ENCODE measurements at regions not wholly inside any gene's neighbourhood (a gene's known extent, or its start where the extent isn't known, plus 50 kb on each side); places are given as distances from the start of the nearest gene placed in this dataset.
"Not testable (repeated sequence)": the region's sequence is repeated elsewhere in the genome, so short reads cannot be mapped to it uniquely, and the experiment has no call there.

- DNase-seq, result no peak
These were observed 336.3 kb downstream of the PPP1R3A start for GRCh38 chr7:113582471-113582870.

- DNase-seq, result not testable (repeated sequence)
These were observed 355.6 kb downstream of the PPP1R3A start for GRCh38 chr7:113563257-113563656.

GRCh38 chr7:113562801-113563200, 356.0 kb downstream of the PPP1R3A start:
- no peak for DNase-seq

- no peak for DNase-seq
These were observed 356.6 kb downstream of the PPP1R3A start for GRCh38 chr7:113562242-113562641.

- no peak for DNase-seq
These were observed 357.4 kb downstream of the PPP1R3A start for GRCh38 chr7:113561446-113561845.

- DNase-seq, result no peak
These were observed 367.8 kb downstream of the PPP1R3A start for GRCh38 chr7:113550966-113551365.

- DNase-seq, result no peak
These were observed 370.2 kb downstream of the PPP1R3A start for GRCh38 chr7:113548561-113548960.

GRCh38 chr7:113548137-113548536, 370.7 kb downstream of the PPP1R3A start:
- DNase-seq, result no peak

GRCh38 chr7:113521468-113521867, 397.3 kb downstream of the PPP1R3A start:
- DNase-seq, result no peak

- no peak for DNase-seq
These were observed 399.3 kb downstream of the PPP1R3A start for GRCh38 chr7:113519472-113519871.

- no peak for DNase-seq
These were observed 386.3 kb upstream of the SMIM30 start for GRCh38 chr7:113504691-113505090.

GRCh38 chr7:113504142-113504541, 385.8 kb upstream of the SMIM30 start:
- DNase-seq, result no peak

- DNase-seq, result not testable (repeated sequence)
These were observed 378.2 kb upstream of the SMIM30 start for GRCh38 chr7:113496586-113496985.

- DNase-seq, result not testable (repeated sequence)
These were observed 376.6 kb upstream of the SMIM30 start for GRCh38 chr7:113494797-113495566.

GRCh38 chr7:113491305-113491704, 373.0 kb upstream of the SMIM30 start:
- DNase-seq, result no peak

GRCh38 chr7:113487925-113488731, 369.8 kb upstream of the SMIM30 start:
- no peak for DNase-seq

- DNase-seq, result no peak
These were observed 368.2 kb upstream of the SMIM30 start for GRCh38 chr7:113486548-113486947.

GRCh38 chr7:113483657-113484056, 365.3 kb upstream of the SMIM30 start:
- DNase-seq, result no peak

- DNase-seq, result no peak
These were observed 362.2 kb upstream of the SMIM30 start for GRCh38 chr7:113480537-113480936.

- no peak for DNase-seq
These were observed 345.9 kb upstream of the SMIM30 start for GRCh38 chr7:113464096-113464855.

GRCh38 chr7:113460067-113460466, 341.7 kb upstream of the SMIM30 start:
- DNase-seq, result no peak

GRCh38 chr7:113456533-113456932, 338.2 kb upstream of the SMIM30 start:
- no peak for DNase-seq

GRCh38 chr7:113454597-113455169, 336.3 kb upstream of the SMIM30 start:
- no peak for DNase-seq
